Brain microvascular endothelial cell (primary cell): ENCODE measurements at regions not wholly inside any gene's neighbourhood (a gene's known extent, or its start where the extent isn't known, plus 50 kb on each side); places are given as distances from the start of the nearest gene placed in this dataset.

ENCODE experiments used
- DNase-seq: peaks from one replicate; pipeline ENCODE4 v3.0.0-alpha.2; 2020
- H3K27ac ChIP-seq: fragments of 250-450 bp; sonication (Bioruptor Pico); 2 replicates; pipeline ENCODE4 v1.5.1; 2020; ENCODE audit warnings: mild to moderate bottlenecking, moderate library complexity
- H3K27me3 ChIP-seq: fragments of 250-450 bp; sonication (Bioruptor Pico); replicated peaks from 2 replicates; pipeline ENCODE4 v1.5.1; 2020; ENCODE audit warnings: mild to moderate bottlenecking
- H3K36me3 ChIP-seq: fragments of 250-450 bp; sonication (Bioruptor Pico); replicated peaks from 2 replicates; pipeline ENCODE4 v1.5.1; 2020; ENCODE audit warnings: mild to moderate bottlenecking
- H3K4me3 ChIP-seq: 2 replicates; pipeline ENCODE4 v1.5.1; 2011; ENCODE audit warnings: low read depth, mild to moderate bottlenecking, control low read depth, low read length, moderate library complexity
- CTCF ChIP-seq: IDR thresholded peaks from 2 replicates; pipeline ENCODE4 v1.5.1; 2011; ENCODE audit warnings: low read depth, mild to moderate bottlenecking, moderate library complexity, low read length, control low read depth, inconsistent platforms; ENCODE audit errors: missing control alignments
- in situ Hi-C: cut with HindIII; loops from 2 replicates; pipeline ENCODE4 v1.10.0; 2017; ENCODE audit warnings: low sequenced_read_pairs, low pct_ligation_motif_present

GRCh38 chrX:20452487-20452886, 185.8 kb upstream of the RPS6KA3 start:
- no peak for DNase-seq
- in situ Hi-C loops, result no loop called here
- no peak for TF ChIP-seq CTCF
- Histone ChIP-seq H3K4me3 (no peak overlapping the region), H3K27ac (no peak overlapping the region), H3K27me3 (no peaks in the 10 kb centered on the region), H3K36me3 (no peaks in the 10 kb centered on the region)

DNA sequence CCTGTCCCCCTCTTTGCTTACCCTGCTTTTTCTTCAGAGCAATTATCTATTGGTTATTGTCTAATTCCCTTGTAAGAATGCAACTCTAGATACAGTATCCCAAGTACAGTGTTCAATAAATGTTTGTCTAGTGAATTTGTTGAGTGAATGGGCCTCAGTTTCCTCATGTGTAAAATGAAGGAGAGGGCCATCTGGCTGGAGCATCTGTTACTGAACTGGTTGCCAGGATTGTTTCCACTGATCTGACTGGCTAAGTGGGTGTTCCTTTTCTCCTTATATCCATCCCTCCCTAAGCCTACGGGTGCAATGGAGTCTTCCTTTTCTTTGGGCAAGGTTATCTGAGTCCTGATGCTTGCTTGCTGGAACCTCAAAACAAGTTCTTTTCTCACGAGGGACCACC, 185.2 kb upstream of the RPS6KA3 start:
- in situ Hi-C loops, result no loop called here
- no peaks in the 10 kb centered on the region for H3K36me3 ChIP-seq
- TF ChIP-seq CTCF, result no peak
- H3K27me3 ChIP-seq, result no peaks in the 10 kb centered on the region
- no peak overlapping the region for H3K27ac ChIP-seq
- H3K4me3 ChIP-seq, result no peak overlapping the region
- no peak for DNase-seq

GRCh38 chrX:20445109-20445508, 178.4 kb upstream of the RPS6KA3 start:
- no peaks in the 10 kb centered on the region for H3K36me3 ChIP-seq
- no peaks in the 10 kb centered on the region for H3K27me3 ChIP-seq
- in situ Hi-C loops, result no loop called here
- no peak overlapping the region for H3K4me3 ChIP-seq
- no peak for TF ChIP-seq CTCF
- no peak overlapping the region for H3K27ac ChIP-seq
- DNase-seq, result no peak

- Histone ChIP-seq H3K4me3 (no peak overlapping the region), H3K27ac (no peak overlapping the region), H3K27me3 (no peaks in the 10 kb centered on the region), H3K36me3 (no peaks in the 10 kb centered on the region)
- DNase-seq, result peak; percentile 67
- peak; percentile 69 for TF ChIP-seq CTCF
- in situ Hi-C loops, result no loop called here
Observed at GRCh38 chrX:20442597-20442996, 175.9 kb upstream of the RPS6KA3 start.

- H3K27me3 ChIP-seq, result no peaks in the 10 kb centered on the region
- H3K27ac ChIP-seq, result no peak overlapping the region
- in situ Hi-C loops, result no loop called here
- H3K4me3 ChIP-seq, result no peak overlapping the region
- DNase-seq, result no peak
- H3K36me3 ChIP-seq, result no peaks in the 10 kb centered on the region
- no peak for TF ChIP-seq CTCF
Observed at GRCh38 chrX:20441123-20441522, 174.4 kb upstream of the RPS6KA3 start.

DNA sequence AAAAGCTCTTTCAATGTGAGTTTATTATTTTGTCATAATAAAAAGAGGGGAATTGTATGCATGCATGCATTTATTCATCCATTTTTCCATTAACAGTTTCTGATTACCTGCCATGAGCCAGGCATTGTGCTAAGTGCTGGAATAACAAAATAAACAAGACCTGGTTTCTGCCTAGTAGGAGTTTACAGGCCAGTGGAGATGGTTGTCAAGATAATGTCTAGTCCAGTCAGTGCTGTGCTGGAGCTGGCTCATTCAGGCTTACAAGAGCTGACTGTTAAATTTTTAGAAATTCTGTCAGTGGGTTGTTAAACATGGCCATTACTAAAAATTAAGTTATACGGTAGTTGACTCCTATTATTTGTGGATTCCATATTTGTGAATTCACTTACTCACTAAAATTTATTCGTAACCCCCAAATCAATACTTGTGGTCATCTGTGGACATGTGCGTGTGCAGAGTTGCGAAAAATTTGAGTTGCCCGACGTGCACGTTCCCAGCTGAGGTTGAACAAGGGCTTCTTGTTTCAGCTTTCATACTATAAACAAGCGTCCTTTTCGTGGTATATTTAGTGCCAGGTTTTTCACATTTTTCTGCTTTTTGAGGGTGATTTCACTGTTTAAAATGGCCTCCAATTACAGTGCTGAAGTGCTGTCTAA, 172.3 kb upstream of the RPS6KA3 start:
- DNase-seq, result no peak
- no peak overlapping the region for H3K27ac ChIP-seq
- no peak overlapping the region for H3K4me3 ChIP-seq
- TF ChIP-seq CTCF, result no peak
- no peaks in the 10 kb centered on the region for H3K27me3 ChIP-seq
- H3K36me3 ChIP-seq, result no peaks in the 10 kb centered on the region
- in situ Hi-C loops, result no loop called here
